IMR-90 (cell line): ENCODE measurements at regions not wholly inside any gene's neighbourhood (a gene's known extent, or its start where the extent isn't known, plus 50 kb on each side); places are given as distances from the start of the nearest gene placed in this dataset.
A peak's percentile ranks its signal among the peaks of the same experiment; 100 is the strongest.

Experiments used
- ATAC-seq: fragments of 200-7000 bp; cut with Tn5 transposase; 2 replicates; pipeline ENCODE4 v1.9.1; 2020; ENCODE audit warnings: low read depth, mild to moderate bottlenecking, moderate library complexity
- BruUV-seq: library from RNA; stranded (reverse); fragments of 400-500 nt; replicated peaks from 2 replicates; lab custom pipeline; 2021; lab: Mats Ljungman, UMichigan
- CTCF ChIA-PET: fragments of 300-600 bp; formaldehyde crosslinking; extraction: SDS; loops from one replicate; lab custom pipeline; 2021; ENCODE audit warnings: antibody characterized with exemption; lab: Yijun Ruan, JAX
- POLR2A ChIA-PET: fragments of 300-600 bp; sonication (Branson Sonifier 250); formaldehyde crosslinking; loops from one replicate; lab custom pipeline; 2022; ENCODE audit warnings: antibody characterized with exemption; ENCODE audit not compliant: unreplicated experiment; lab: Charles Lee
- DNase-seq: peaks from one replicate; pipeline ENCODE4 v3.0.0; 2013
- H2AFZ ChIP-seq: replicated peaks from 2 replicates; pipeline ENCODE3; 2013; ENCODE audit warnings: low read length, mild to moderate bottlenecking; ENCODE audit not compliant: poor library complexity
- H2AK5ac ChIP-seq: 2 replicates; pipeline ENCODE4 v1.6.1; 2013; ENCODE audit warnings: low read depth, low read length, inconsistent platforms
- H2AK9ac ChIP-seq: replicated peaks from 2 replicates; pipeline ENCODE3; 2013; ENCODE audit warnings: mild to moderate bottlenecking, low read depth, low read length, moderate library complexity; ENCODE audit not compliant: poor library complexity
- H2BK120ac ChIP-seq: 2 replicates; pipeline ENCODE4 v1.6.1; 2013; ENCODE audit warnings: low read depth, low read length, inconsistent platforms
- H2BK15ac ChIP-seq: 3 replicates; pipeline ENCODE4 v1.6.1; 2013; ENCODE audit warnings: low read depth, low read length, inconsistent platforms
- H2BK20ac ChIP-seq: 2 replicates; pipeline ENCODE4 v1.6.1; 2013; ENCODE audit warnings: low read depth, mild to moderate bottlenecking, inconsistent platforms, low read length, moderate library complexity
- H2BK5ac ChIP-seq: 2 replicates; pipeline ENCODE4 v1.6.1; 2013; ENCODE audit warnings: mild to moderate bottlenecking, low read depth, low read length, inconsistent platforms; ENCODE audit not compliant: poor library complexity, severe bottlenecking
- H3K14ac ChIP-seq: replicated peaks from 2 replicates; pipeline ENCODE4 v1.6.1; 2013; ENCODE audit warnings: low read depth, low read length, inconsistent platforms
- H3K18ac ChIP-seq: 2 replicates; pipeline ENCODE4 v1.6.1; 2013; ENCODE audit warnings: low read depth, low read length, control low read depth
- H3K23ac ChIP-seq: 2 replicates; pipeline ENCODE4 v1.6.1; 2013; ENCODE audit warnings: low read depth, low read length, inconsistent platforms
- H3K27ac ChIP-seq: 2 replicates; pipeline ENCODE4 v1.5.1; 2013; ENCODE audit warnings: mild to moderate bottlenecking, control low read depth, low read length; ENCODE audit not compliant: insufficient read depth
- H3K27me3 ChIP-seq: 2 replicates; pipeline ENCODE4 v1.6.1; 2013; ENCODE audit warnings: low read length; ENCODE audit not compliant: control insufficient read depth, insufficient read depth
- H3K36me3 ChIP-seq: 2 replicates; pipeline ENCODE4 v1.6.1; 2013; ENCODE audit warnings: low read length, mixed read lengths; ENCODE audit not compliant: control insufficient read depth, insufficient read depth
- H3K4ac ChIP-seq: 2 replicates; pipeline ENCODE4 v1.6.1; 2013; ENCODE audit warnings: low read depth, low read length, inconsistent platforms
- H3K4me1 ChIP-seq: 2 replicates; pipeline ENCODE4 v1.6.1; 2013; ENCODE audit warnings: low read length, mixed read lengths; ENCODE audit not compliant: control insufficient read depth, insufficient read depth
- H3K4me2 ChIP-seq: 2 replicates; pipeline ENCODE4 v1.6.1; 2013; ENCODE audit warnings: low read depth, mild to moderate bottlenecking, control low read depth, low read length, moderate library complexity
- H3K4me3 ChIP-seq: 2 replicates; pipeline ENCODE4 v1.5.1; 2013; ENCODE audit warnings: low read depth, mild to moderate bottlenecking, control low read depth, low read length, moderate library complexity; ENCODE audit not compliant: insufficient read depth
- H3K56ac ChIP-seq: 2 replicates; pipeline ENCODE4 v1.6.1; 2013; ENCODE audit warnings: low read length, inconsistent platforms; ENCODE audit not compliant: insufficient read depth; ENCODE audit errors: extremely low read depth
- H3K79me1 ChIP-seq, 2 experiments: 2 replicates each; pipeline ENCODE4 v1.6.1; 2013; ENCODE audit warnings: low read length in 2 of 2, inconsistent platforms in 1 of 2, low read depth in 1 of 2
- H3K9ac ChIP-seq: 2 replicates; pipeline ENCODE4 v1.6.1; 2013; ENCODE audit warnings: low read depth, low read length, control low read depth
- H3K9me1 ChIP-seq: 2 replicates; pipeline ENCODE4 v1.6.1; 2013; ENCODE audit warnings: low read length, inconsistent platforms; ENCODE audit not compliant: insufficient read depth
- H3K9me3 ChIP-seq: 2 replicates; pipeline ENCODE4 v1.6.1; 2013; ENCODE audit warnings: low read length; ENCODE audit not compliant: control insufficient read depth, insufficient read depth
- H4K20me1 ChIP-seq: 2 replicates; pipeline ENCODE4 v1.6.1; 2013; ENCODE audit warnings: low read length, inconsistent platforms; ENCODE audit not compliant: insufficient read depth
- H4K5ac ChIP-seq: 2 replicates; pipeline ENCODE4 v1.6.1; 2013; ENCODE audit warnings: mild to moderate bottlenecking, low read depth, low read length, control low read depth
- H4K8ac ChIP-seq, 2 experiments: 2 replicates each; pipeline ENCODE4 v1.6.1; 2013; ENCODE audit warnings: low read depth in 2 of 2, low read length in 2 of 2, control low read depth in 1 of 2, inconsistent platforms in 1 of 2
- H4K91ac ChIP-seq: 2 replicates; pipeline ENCODE4 v1.6.1; 2013; ENCODE audit warnings: low read depth, low read length, inconsistent platforms; ENCODE audit not compliant: insufficient read depth
- BHLHE40 ChIP-seq: fragments of 150-350 bp; IDR thresholded peaks from 2 replicates; pipeline ENCODE4 v1.6.1; 2016; ENCODE audit warnings: mild to moderate bottlenecking, low read depth, low read length
- FOS ChIP-seq: fragments of 150-350 bp; IDR thresholded peaks from 2 replicates; pipeline ENCODE4 v1.6.1; 2016; ENCODE audit warnings: low read depth, low read length
- MAFK ChIP-seq: IDR thresholded peaks from 2 replicates; pipeline ENCODE4 v1.6.1; 2012; ENCODE audit warnings: low read depth, low read length, improper control_type of control experiment
- MXI1 ChIP-seq: IDR thresholded peaks from 2 replicates; pipeline ENCODE4 v1.6.1; 2012; ENCODE audit warnings: low read depth, mild to moderate bottlenecking, low read length, moderate library complexity, borderline replicate concordance
- NFE2L2 ChIP-seq: fragments of 150-350 bp; IDR thresholded peaks from 2 replicates; pipeline ENCODE4 v1.6.1; 2016; ENCODE audit warnings: low read depth, mild to moderate bottlenecking, low read length
- POLR2A ChIP-seq: IDR thresholded peaks from 2 replicates; pipeline ENCODE4 v1.6.1; 2012; ENCODE audit warnings: mild to moderate bottlenecking, low read depth, low read length
- RCOR1 ChIP-seq: IDR thresholded peaks from 2 replicates; pipeline ENCODE4 v1.6.1; 2012; ENCODE audit warnings: mild to moderate bottlenecking, low read length, improper control_type of control experiment; ENCODE audit not compliant: insufficient replicate concordance
- RFX5 ChIP-seq: IDR thresholded peaks from 2 replicates; pipeline ENCODE4 v1.8.0; 2012; ENCODE audit warnings: low read depth, mild to moderate bottlenecking, low read length, moderate library complexity
- SMC3 ChIP-seq: fragments of 150-350 bp; IDR thresholded peaks from 2 replicates; pipeline ENCODE4 v1.6.1; 2016; ENCODE audit warnings: low read depth, mild to moderate bottlenecking, antibody characterized with exemption, low read length, moderate library complexity
- WGBS, 2 experiments: methylation state at CpG; one replicate each; pipeline versions ENCODE4 v1.1.5 to v1.1.7; 2013; ENCODE audit warnings: missing lambda C conversion rate in 2 of 2; ENCODE audit not compliant: insufficient read length in 1 of 2; ENCODE audit errors: extremely low coverage in 2 of 2; 5-methylcytosine and 5-hydroxymethylcytosine counted together
- dilution Hi-C: fragments of 300-500 bp; cut with HindIII; formaldehyde crosslinking; loops from one replicate; pipeline ENCODE4 v1.14.3; 2018; ENCODE audit warnings: low sequenced_read_pairs; ENCODE audit not compliant: unreplicated experiment
- in situ Hi-C: fragments of 300-500 bp; cut with MboI; formaldehyde crosslinking; loops from 3 replicates; pipeline ENCODE4 v1.14.3; 2019; ENCODE audit warnings: low sequenced_read_pairs, inconsistent platforms, mixed read lengths
- intact Hi-C: fragments of 100-400 bp; cut with micrococcal nuclease; formaldehyde crosslinking; loops from 2 replicates; pipeline ENCODE4 v1.10.0; 2022
- TF ChIP-seq, protein P1 (sequence below): fragments of 150-350 bp; IDR thresholded peaks from 2 replicates; pipeline ENCODE4 v1.6.1; 2016; ENCODE audit warnings: low read depth, mild to moderate bottlenecking, low read length, moderate library complexity, borderline replicate concordance

DNA sequence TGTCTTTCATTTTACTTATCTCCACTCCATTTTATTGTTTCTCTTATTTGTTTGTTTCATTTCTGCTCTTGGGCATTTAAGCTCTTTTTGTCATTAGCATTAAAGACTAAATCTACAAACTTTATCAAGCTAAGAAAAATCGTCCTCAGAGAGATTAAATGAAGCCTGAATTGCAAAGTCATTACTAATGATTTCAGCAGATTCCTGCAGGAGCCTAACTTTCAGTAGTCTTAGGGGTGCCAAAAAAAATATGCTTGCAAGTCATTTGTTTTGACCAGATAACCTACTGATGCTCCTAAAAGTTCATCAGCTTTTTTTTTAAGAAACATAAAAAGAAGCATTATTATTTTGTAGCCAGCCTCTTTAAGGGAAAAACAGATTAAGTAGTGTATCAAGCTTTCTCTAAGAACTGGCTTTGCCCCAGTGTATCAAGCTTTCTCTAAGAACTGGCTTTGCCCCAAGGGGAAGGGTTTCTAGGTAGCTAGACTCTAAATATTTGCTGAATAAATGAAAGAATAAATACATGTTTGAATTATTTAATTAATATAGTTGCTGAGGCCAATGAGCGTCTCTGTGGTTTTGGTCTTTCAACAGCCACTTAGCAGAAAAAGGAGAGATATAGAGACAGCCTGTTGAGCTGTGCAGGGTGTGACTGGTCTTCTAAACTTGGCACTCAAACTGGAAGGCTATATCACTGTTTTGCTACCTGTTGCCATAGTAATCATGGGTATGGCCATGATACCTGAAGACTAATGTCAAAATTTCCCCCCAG is 174.2 kb downstream of the BTC start:
- peak; percentile 27 for DNase-seq
- Histone ChIP-seq H3K18ac (peak overlapping the region; percentile 55; the same call in 1 of the 2 replicates), H2BK120ac (no peak overlapping the region), H3K9me1 (no peaks in the 10 kb centered on the region), H2BK5ac (no peak overlapping the region), H2AK5ac (no peak overlapping the region), H3K27me3 (peaks cover 9% of the 10 kb centered on the region), H3K4me1 (peaks cover 13% of the 10 kb centered on the region), H4K20me1 (no peaks in the 10 kb centered on the region), H2AK9ac (no peak overlapping the region), H3K4ac (no peak overlapping the region), H3K27ac (no peak overlapping the region), H3K56ac (no peak overlapping the region), H2AFZ (no peak overlapping the region), H3K9ac (no peak overlapping the region), H4K8ac (no peak overlapping the region), H3K4me2 (no peak overlapping the region), H2BK20ac (no peak overlapping the region), H3K4me3 (no peak overlapping the region), H3K36me3 (no peaks in the 10 kb centered on the region), H3K9me3 (no peaks in the 10 kb centered on the region), H3K79me1 (no peaks in the 10 kb centered on the region), H4K5ac (no peak overlapping the region; the same call in 1 of the 2 replicates), H3K23ac (no peak overlapping the region), H3K14ac (no peak overlapping the region), H4K91ac (no peak overlapping the region), H2BK15ac (no peak overlapping the region)
- dilution Hi-C loops (no loop called here), intact Hi-C loops (loop anchor here (5.0 kb wide), 1 partner anchor 52 kb away; no protein-coding TSS in a partner anchor), in situ Hi-C loops (no loop called here)
- TF ChIP-seq POLR2A (no peak), SMC3 (no peak), MAFK (no peak), NFE2L2 (no peak), BHLHE40 (no peak), MXI1 (no peak), RFX5 (no peak), FOS (no peak), RCOR1 (no peak)
- TF ChIP-seq, protein P1, sequence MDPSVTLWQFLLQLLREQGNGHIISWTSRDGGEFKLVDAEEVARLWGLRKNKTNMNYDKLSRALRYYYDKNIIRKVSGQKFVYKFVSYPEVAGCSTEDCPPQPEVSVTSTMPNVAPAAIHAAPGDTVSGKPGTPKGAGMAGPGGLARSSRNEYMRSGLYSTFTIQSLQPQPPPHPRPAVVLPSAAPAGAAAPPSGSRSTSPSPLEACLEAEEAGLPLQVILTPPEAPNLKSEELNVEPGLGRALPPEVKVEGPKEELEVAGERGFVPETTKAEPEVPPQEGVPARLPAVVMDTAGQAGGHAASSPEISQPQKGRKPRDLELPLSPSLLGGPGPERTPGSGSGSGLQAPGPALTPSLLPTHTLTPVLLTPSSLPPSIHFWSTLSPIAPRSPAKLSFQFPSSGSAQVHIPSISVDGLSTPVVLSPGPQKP, result no peak
- CTCF ChIA-PET, result interaction anchor here (0.6 to 0.9 kb wide), 3 partner anchors 11 to 299 kb away, joined by 4 read pairs; no protein-coding TSS in a partner anchor
- POLR2A ChIA-PET, result no interaction called here
- no CpG with 5 or more reads among the region's 2 CpGs for WGBS, 2 experiments
- no peak for ATAC-seq
- BruUV-seq, result no TSS peak
